NCI-H2029 (cell line): ENCODE measurements at regions not wholly inside any gene's neighbourhood (a gene's known extent, or its start where the extent isn't known, plus 50 kb on each side); places are given as distances from the start of the nearest gene placed in this dataset.
"Not testable (repeated sequence)": the region's sequence is repeated elsewhere in the genome, so short reads cannot be mapped to it uniquely, and the experiment has no call there.

ENCODE experiments used
- DNase-seq: peaks from one replicate; lab custom pipeline; 2025; lab: John Stamatoyannopoulos, UW

- DNase-seq: no peak
Measured at GRCh38 chr14:46596236-46596635, 55.3 kb downstream of the RPL10L start.

- no peak for DNase-seq
Measured at GRCh38 chr14:46582826-46583225, 68.8 kb downstream of the RPL10L start.

- peak; percentile 3 for DNase-seq
Measured at GRCh38 chr14:46581036-46581671, 70.4 kb downstream of the RPL10L start.

GRCh38 chr14:46574978-46575375 is 76.6 kb downstream of the RPL10L start:
- DNase-seq: no peak

GRCh38 chr14:46574221-46574977 is 77.2 kb downstream of the RPL10L start:
- DNase-seq: no peak

- no peak for DNase-seq
Measured at GRCh38 chr14:46573498-46573897, 78.1 kb downstream of the RPL10L start.

- DNase-seq: no peak
Measured at GRCh38 chr14:46571970-46572369, 79.6 kb downstream of the RPL10L start.

- not testable (repeated sequence) for DNase-seq
Measured at GRCh38 chr14:46568161-46568560, 83.4 kb downstream of the RPL10L start.

- no peak for DNase-seq
Measured at GRCh38 chr14:46550836-46551235, 100.7 kb downstream of the RPL10L start.

- no peak for DNase-seq
Measured at GRCh38 chr14:46540986-46541385, 110.6 kb downstream of the RPL10L start.

- DNase-seq: no peak
Measured at GRCh38 chr14:46519121-46519520, 132.5 kb downstream of the RPL10L start.

GRCh38 chr14:46508752-46509151 is 142.8 kb downstream of the RPL10L start:
- DNase-seq: not testable (repeated sequence)

GRCh38 chr14:46499521-46499920 is 152.1 kb downstream of the RPL10L start:
- no peak for DNase-seq

- DNase-seq: no peak
Measured at GRCh38 chr14:46496409-46496808, 155.2 kb downstream of the RPL10L start.

- no peak for DNase-seq
Measured at GRCh38 chr14:46490238-46490685, 161.3 kb downstream of the RPL10L start.

GRCh38 chr14:46488374-46488773 is 163.2 kb downstream of the RPL10L start:
- no peak for DNase-seq

- no peak for DNase-seq
Measured at GRCh38 chr14:46487582-46488350, 163.8 kb downstream of the RPL10L start.

- DNase-seq: no peak
Measured at GRCh38 chr14:46482200-46482599, 169.4 kb downstream of the RPL10L start.

GRCh38 chr14:46480817-46481216 is 170.8 kb downstream of the RPL10L start:
- DNase-seq: no peak

- no peak for DNase-seq
Measured at GRCh38 chr14:46472261-46472660, 179.3 kb downstream of the RPL10L start.

GRCh38 chr14:46464341-46464740 is 187.2 kb downstream of the RPL10L start:
- no peak for DNase-seq

- DNase-seq: no peak
Measured at GRCh38 chr14:46451800-46452199, 199.8 kb downstream of the RPL10L start.

- no peak for DNase-seq
Measured at GRCh38 chr14:46444666-46445065, 206.9 kb downstream of the RPL10L start.
